GM18505 (cell line): ENCODE measurements at regions not wholly inside any gene's neighbourhood (a gene's known extent, or its start where the extent isn't known, plus 50 kb on each side); places are given as distances from the start of the nearest gene placed in this dataset.

ENCODE experiments used
- ATAC-seq: cut with Tn5 transposase; IDR thresholded peaks from one replicate; pipeline ENCODE4 v1.9.1; 2021; ENCODE audit not compliant: unreplicated experiment
- POLR2A ChIP-seq: IDR thresholded peaks from 4 replicates; pipeline ENCODE4 v1.6.1; 2011; ENCODE audit warnings: borderline replicate concordance; ENCODE audit not compliant: insufficient read depth, insufficient read length; ENCODE audit errors: extremely low read depth

- no peak for TF ChIP-seq POLR2A
- no peak for ATAC-seq
These were observed 61.7 kb upstream of the STX18 start for GRCh38 chr4:4603592-4603991.

- TF ChIP-seq POLR2A, result no peak
- no peak for ATAC-seq
These were observed 61.2 kb upstream of the STX18 start for GRCh38 chr4:4603067-4603466.

GRCh38 chr4:4602468-4602867, 60.6 kb upstream of the STX18 start:
- no peak for TF ChIP-seq POLR2A
- ATAC-seq, result no peak

- TF ChIP-seq POLR2A, result no peak
- ATAC-seq, result no peak
These were observed 60.0 kb upstream of the STX18 start for GRCh38 chr4:4601803-4602369.

GRCh38 chr4:4599481-4600275, 57.8 kb upstream of the STX18 start:
- no peak for TF ChIP-seq POLR2A
- no peak for ATAC-seq

GRCh38 chr4:4598851-4599411, 57.1 kb upstream of the STX18 start:
- no peak for ATAC-seq
- no peak for TF ChIP-seq POLR2A

- ATAC-seq, result no peak
- no peak for TF ChIP-seq POLR2A
These were observed 54.9 kb upstream of the STX18 start for GRCh38 chr4:4596720-4597119.

GRCh38 chr4:4595252-4595651, 53.4 kb upstream of the STX18 start:
- no peak for ATAC-seq
- no peak for TF ChIP-seq POLR2A

- TF ChIP-seq POLR2A, result no peak
- ATAC-seq, result no peak
These were observed 52.6 kb upstream of the STX18 start for GRCh38 chr4:4594285-4594920.

GRCh38 chr4:4593596-4594284, 51.9 kb upstream of the STX18 start:
- no peak for ATAC-seq
- TF ChIP-seq POLR2A, result no peak

- TF ChIP-seq POLR2A, result no peak
- no peak for ATAC-seq
These were observed 50.6 kb upstream of the STX18 start for GRCh38 chr4:4592414-4592813.
